Fibroblast of skin of right biceps (primary cell): ENCODE measurements at regions not wholly inside any gene's neighbourhood (a gene's known extent, or its start where the extent isn't known, plus 50 kb on each side); places are given as distances from the start of the nearest gene placed in this dataset.

Experiments used
- DNase-seq: peaks from one replicate; pipeline ENCODE4 v3.0.0-alpha.2; 2013

DNA sequence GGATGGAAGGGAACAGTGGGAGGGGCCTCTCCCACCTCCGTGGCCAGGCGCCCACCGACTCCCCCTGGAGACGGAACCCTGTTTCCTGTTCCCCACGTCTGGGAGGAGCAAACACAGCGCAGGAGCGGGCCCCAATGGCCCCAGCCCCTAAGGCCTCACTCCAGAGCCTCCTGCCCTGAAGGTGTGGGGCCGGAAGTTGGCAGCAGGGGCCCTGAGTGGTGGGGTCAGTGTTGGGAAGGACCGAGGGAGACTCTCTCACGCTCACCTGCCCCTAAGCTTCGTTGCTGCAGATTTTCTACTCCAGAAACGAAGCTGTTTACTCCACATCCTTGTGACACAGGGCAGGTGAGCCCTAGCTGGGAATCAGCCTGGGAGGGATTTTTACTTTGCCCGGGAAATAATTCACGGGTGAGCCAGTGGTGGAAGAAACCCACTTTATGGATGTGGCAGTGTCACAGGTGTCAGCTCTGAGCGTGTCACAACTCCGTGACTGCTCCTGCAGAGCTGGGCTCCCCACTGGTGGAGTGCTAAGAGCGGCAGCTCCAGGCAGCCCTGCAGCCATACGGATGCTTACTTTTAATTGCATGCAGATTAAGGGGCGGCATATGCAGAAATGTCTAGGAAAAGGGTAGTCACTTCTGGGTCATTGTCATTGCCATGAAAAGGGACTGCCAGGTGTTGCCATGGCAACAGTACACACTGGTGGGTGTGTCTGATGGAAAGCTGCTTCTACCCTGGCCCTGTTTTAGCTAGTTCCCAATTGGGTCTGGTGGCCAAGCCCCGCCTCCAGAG is 77.5 kb upstream of the OLFM1 start:
- no peak for DNase-seq

GRCh38 chr9:135010586-135010860 is 76.9 kb upstream of the OLFM1 start:
- no peak for DNase-seq

- no peak for DNase-seq
These were observed 76.5 kb upstream of the OLFM1 start for GRCh38 chr9:135010921-135011320.

GRCh38 chr9:135012166-135012565 is 75.3 kb upstream of the OLFM1 start:
- DNase-seq = no peak

DNA sequence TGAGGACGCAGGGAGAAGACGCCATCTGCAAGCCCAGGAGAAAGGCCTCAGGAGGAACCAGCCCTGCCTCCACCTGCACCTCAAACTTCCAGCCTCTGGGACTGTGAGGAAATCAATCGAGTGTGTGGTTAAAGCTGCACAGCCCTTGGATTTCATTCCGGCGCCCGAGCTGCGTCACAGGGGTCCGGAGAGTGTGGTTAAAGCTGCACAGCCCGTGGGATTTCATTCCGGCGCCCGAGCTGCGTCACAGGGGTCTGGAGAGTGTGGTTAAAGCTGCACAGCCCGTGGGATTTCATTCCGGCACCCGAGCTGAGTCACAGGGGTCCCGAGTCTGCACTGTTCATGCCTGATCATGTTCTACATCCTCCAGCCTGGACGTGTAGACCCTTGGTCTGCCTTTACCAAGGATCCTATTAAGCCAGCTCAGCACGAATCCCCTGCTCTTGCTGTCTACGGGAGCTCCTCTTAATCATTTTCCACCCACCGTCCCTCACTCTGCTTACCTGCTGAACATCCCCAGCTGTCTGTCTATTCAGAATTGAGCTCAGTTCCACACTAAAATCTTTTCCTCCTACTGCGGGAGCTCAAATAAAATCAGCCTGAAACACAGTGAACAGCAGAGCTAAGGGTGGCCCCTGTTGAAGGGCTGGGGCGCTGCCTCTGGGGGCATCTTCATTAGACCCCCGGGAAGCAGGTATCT is 73.0 kb upstream of the OLFM1 start:
- no peak for DNase-seq

GRCh38 chr9:135015096-135015495 is 72.4 kb upstream of the OLFM1 start:
- DNase-seq = no peak

GRCh38 chr9:135015565-135015964 is 71.9 kb upstream of the OLFM1 start:
- no peak for DNase-seq

DNA sequence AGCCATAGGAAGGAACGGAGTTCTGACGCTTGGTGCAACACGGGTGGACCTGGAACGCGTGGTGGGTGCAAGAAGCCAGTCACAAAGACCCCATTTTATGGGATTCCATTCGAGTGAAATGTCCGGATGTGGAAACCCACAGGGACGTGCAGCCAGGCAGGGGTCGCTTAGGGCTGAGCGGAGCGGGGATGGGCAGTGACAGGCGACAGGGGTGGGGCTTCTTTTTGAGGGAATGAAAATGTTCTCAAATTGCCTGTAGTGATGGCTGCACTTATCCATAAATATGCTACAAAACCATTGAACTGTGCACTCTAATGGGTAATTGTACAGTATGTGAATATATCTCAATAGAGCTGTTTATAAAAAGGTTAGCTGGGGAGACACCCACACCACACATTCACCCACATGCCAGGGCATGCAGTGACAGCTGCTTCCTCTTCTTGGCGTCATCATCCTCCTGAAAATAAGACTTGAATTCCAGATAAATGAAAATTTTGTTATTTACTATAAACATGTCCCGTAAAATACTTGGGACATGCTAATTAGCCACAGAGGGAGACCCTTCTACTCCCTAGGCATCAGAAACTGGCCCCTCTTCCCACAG is 71.3 kb upstream of the OLFM1 start:
- no peak for DNase-seq

DNA sequence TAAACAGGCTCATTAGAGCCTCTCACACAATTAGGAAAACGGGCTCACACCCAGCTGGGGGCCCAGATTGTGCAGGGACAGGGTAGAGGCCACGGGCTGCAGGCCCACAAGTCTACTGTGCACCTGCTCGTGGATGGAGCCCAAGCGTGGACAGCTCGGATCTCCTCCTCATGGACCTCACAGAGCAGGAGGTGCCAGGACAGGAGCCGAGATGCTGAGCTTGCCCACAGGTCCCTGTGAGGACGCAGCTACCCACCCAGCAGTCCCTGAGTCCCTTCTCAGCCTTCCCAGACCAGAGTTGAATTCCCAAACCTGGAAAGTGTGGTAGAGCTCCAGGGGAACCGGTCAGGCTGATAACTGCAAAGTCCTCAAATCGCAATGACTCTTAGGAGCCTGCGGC is 70.6 kb upstream of the OLFM1 start:
- DNase-seq = no peak

DNA sequence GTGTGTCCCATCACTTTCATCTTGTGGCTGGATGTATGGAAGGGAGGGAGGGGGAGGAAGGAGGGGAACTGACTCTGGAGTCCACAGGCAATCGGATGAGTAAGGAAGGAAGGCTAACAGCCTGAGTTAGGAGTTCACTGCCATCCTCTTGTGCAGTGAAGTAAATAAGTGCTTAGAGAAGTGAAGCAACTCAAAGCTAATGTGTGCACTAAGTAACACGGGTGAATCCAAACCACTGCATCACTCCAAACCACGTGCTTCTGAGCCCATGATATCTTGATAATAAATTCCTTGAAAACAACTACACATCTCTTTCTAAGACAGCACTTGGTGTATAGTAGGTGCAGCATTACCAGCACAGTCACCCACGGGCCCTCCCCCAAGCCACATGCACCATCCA is 69.6 kb upstream of the OLFM1 start:
- no peak for DNase-seq

GRCh38 chr9:135018306-135018915 is 69.1 kb upstream of the OLFM1 start:
- DNase-seq = no peak

DNA sequence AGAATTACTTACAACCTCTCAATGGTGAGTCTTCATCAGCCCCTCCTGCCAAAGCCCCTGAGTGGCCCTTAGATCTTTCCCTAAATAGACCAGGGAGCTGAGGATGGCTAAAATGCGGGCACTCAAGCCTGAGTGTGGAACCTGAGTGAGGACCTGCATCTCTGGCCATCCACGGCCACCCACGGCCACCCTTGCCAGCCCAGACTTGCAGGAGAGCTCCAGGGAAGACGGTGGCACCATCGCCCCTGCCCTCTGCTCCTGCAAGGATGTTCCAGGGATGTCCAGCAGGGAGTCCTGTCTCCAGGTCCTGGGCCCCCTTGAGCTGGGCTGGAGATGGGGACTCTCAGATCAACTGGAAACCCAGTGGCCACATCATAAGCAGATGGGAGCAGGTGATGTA is 68.2 kb upstream of the OLFM1 start:
- DNase-seq = no peak

- DNase-seq = no peak
These were observed 66.7 kb upstream of the OLFM1 start for GRCh38 chr9:135020481-135021392.

- DNase-seq = no peak
These were observed 66.1 kb upstream of the OLFM1 start for GRCh38 chr9:135021393-135021789.

GRCh38 chr9:135022191-135022870 is 65.1 kb upstream of the OLFM1 start:
- no peak for DNase-seq

GRCh38 chr9:135023088-135023785 is 64.2 kb upstream of the OLFM1 start:
- no peak for DNase-seq

- DNase-seq = no peak
These were observed 63.6 kb upstream of the OLFM1 start for GRCh38 chr9:135023786-135024405.

DNA sequence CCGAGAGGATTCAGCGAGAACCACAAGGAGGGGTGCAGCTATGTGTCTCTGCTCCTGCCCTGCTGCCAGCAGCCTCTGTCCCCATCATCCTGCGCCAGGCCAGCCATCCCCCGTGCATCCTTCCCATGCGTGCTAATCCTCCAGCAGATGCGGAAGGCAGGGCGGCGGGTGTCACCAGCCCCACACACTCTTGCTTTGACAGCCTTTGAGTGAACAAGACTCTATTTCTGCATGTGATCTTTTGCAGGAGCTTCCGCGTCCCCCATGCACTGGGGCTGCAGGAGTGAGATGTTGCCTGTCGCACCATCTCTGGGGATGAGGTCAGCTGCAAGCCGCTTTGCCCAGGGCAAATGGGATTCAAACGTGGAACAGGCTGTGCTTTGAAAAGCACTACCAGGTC is 58.0 kb upstream of the OLFM1 start:
- DNase-seq = no peak

GRCh38 chr9:135029871-135030565 is 57.5 kb upstream of the OLFM1 start:
- no peak for DNase-seq

DNA sequence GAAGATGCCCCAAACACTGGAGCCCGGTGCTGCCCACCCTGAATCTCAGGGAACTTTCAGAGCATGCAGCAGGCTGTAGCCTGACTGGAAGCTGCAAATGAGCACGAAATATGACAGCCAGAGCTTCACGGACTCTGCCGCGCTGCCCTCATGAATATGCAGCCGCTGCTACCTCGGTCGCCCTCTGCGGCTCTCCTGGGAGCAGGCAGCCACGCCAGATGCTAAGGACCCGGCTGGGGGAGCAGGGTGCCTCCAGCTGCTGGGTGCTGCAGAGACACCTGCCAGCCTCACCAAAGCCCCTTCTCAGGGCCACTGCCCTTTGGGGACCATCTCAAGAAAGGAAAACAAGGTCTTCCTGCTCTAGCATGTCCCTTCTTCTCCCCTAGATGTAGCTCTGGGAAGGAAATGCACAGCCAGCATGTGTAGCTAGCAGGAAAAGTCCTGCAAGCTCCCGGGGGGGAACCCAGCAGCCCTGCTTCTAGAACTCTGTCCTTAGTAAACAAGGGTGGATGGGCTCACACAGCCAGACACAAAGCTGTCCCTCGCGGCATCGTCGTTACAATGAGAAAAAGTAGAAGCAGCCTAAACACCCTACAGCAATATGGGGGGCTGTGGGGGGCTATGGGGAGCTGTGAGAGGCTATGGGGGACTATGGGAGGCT is 56.8 kb upstream of the OLFM1 start:
- no peak for DNase-seq
